Posterior vena cava (tissue), 2 donors: ENCODE measurements at regions not wholly inside any gene's neighbourhood (a gene's known extent, or its start where the extent isn't known, plus 50 kb on each side); places are given as distances from the start of the nearest gene placed in this dataset.
"Not testable (repeated sequence)": the region's sequence is repeated elsewhere in the genome, so short reads cannot be mapped to it uniquely, and the experiment has no call there.

ENCODE experiments used
- DNase-seq: peaks from one replicate; pipeline ENCODE4 v3.0.0-alpha.2; 2020; ENCODE audit warnings: low spot score
- intact Hi-C, 2 donors: fragments of 100-400 bp; cut with DNase I; formaldehyde crosslinking; loops; one replicate each; pipeline versions ENCODE4 v1.14.1 to v1.14.2; 2022 to 2023
- donor health status: DM: yes; HTN: yes; CAD: no.
- donor health status: DM: yes; HTN: yes; CAD: no.

GRCh38 chr5:100101466-100101865 is 433.7 kb upstream of the FAM174A start:
- DNase-seq, intact Hi-C loops: not testable (repeated sequence)

- intact Hi-C loops, DNase-seq: not testable (repeated sequence)
Measured at GRCh38 chr5:100096328-100096727, 438.8 kb upstream of the FAM174A start.

- DNase-seq, intact Hi-C loops: not testable (repeated sequence)
Measured at GRCh38 chr5:100080703-100081102, 454.5 kb upstream of the FAM174A start.

- intact Hi-C loops, DNase-seq: not testable (repeated sequence)
Measured at GRCh38 chr5:100079163-100079562, 456.0 kb upstream of the FAM174A start.

GRCh38 chr5:100066020-100066419 is 469.2 kb upstream of the FAM174A start:
- DNase-seq, intact Hi-C loops: not testable (repeated sequence)

GRCh38 chr5:100043475-100043874 is 491.7 kb upstream of the FAM174A start:
- intact Hi-C loops = no loop called here
- DNase-seq = no peak

- no peak for DNase-seq
- intact Hi-C loops = no loop called here
Measured at GRCh38 chr5:100026606-100027005, 508.6 kb upstream of the FAM174A start.

GRCh38 chr5:100023536-100023935 is 511.6 kb upstream of the FAM174A start:
- intact Hi-C loops = no loop called here
- DNase-seq = no peak

- intact Hi-C loops = no loop called here
- DNase-seq = no peak
Measured at GRCh38 chr5:100017520-100018262, 517.5 kb upstream of the FAM174A start.

- DNase-seq, intact Hi-C loops: not testable (repeated sequence)
Measured at GRCh38 chr5:100013305-100013704, 521.9 kb upstream of the FAM174A start.

GRCh38 chr5:100011160-100011559 is 524.0 kb upstream of the FAM174A start:
- peak; percentile 62 for DNase-seq
- intact Hi-C loops = not testable (repeated sequence)

GRCh38 chr5:100004969-100005368 is 530.2 kb upstream of the FAM174A start:
- DNase-seq = no peak
- intact Hi-C loops = no loop called here

GRCh38 chr5:99998319-99998718 is 536.9 kb upstream of the FAM174A start:
- DNase-seq = no peak
- intact Hi-C loops = no loop called here

GRCh38 chr5:99995407-99995806 is 539.8 kb upstream of the FAM174A start:
- no peak for DNase-seq
- intact Hi-C loops = no loop called here

- DNase-seq = no peak
- intact Hi-C loops = no loop called here
Measured at GRCh38 chr5:99973779-99974178, 561.4 kb upstream of the FAM174A start.

GRCh38 chr5:99955962-99956361 is 579.2 kb upstream of the FAM174A start:
- peak; percentile 64 for DNase-seq
- intact Hi-C loops = no loop called here

- DNase-seq = peak; percentile 66
- intact Hi-C loops = no loop called here
Measured at GRCh38 chr5:99955006-99955405, 580.2 kb upstream of the FAM174A start.

GRCh38 chr5:99949969-99950524 is 585.1 kb upstream of the FAM174A start:
- intact Hi-C loops = no loop called here
- DNase-seq = no peak

GRCh38 chr5:99949361-99949760 is 585.8 kb upstream of the FAM174A start:
- intact Hi-C loops = no loop called here
- DNase-seq = no peak

GRCh38 chr5:99948850-99949249 is 586.3 kb upstream of the FAM174A start:
- intact Hi-C loops = no loop called here
- no peak for DNase-seq
